Karpas-422 (cell line): ENCODE measurements at regions not wholly inside any gene's neighbourhood (a gene's known extent, or its start where the extent isn't known, plus 50 kb on each side); places are given as distances from the start of the nearest gene placed in this dataset.

Source experiments
- DNase-seq: peaks from one replicate; pipeline ENCODE4 v3.0.0-alpha.2; 2015
- H2AFZ ChIP-seq: fragments of 200-600 bp; sonication (generic); 2 replicates; pipeline ENCODE4 v1.6.1; 2014; ENCODE audit warnings: antibody characterized with exemption, low read length, mixed read lengths
- H3K27ac ChIP-seq: fragments of 200-600 bp; sonication (generic); 2 replicates; pipeline ENCODE4 v1.5.1; 2014; ENCODE audit warnings: mild to moderate bottlenecking, low read length, moderate library complexity
- H3K27me3 ChIP-seq: fragments of 200-600 bp; sonication (generic); 2 replicates; pipeline ENCODE4 v1.6.1; 2014; ENCODE audit warnings: low read length, mixed read lengths
- H3K36me3 ChIP-seq: fragments of 200-600 bp; sonication (generic); 2 replicates; pipeline ENCODE4 v1.6.1; 2014; ENCODE audit warnings: low read length, mixed read lengths; ENCODE audit not compliant: insufficient read depth
- H3K4me1 ChIP-seq: fragments of 200-600 bp; sonication (generic); 2 replicates; pipeline ENCODE4 v1.6.1; 2014; ENCODE audit warnings: mild to moderate bottlenecking, low read length, mixed read lengths
- H3K4me2 ChIP-seq: fragments of 200-600 bp; sonication (generic); 2 replicates; pipeline ENCODE4 v1.6.1; 2014; ENCODE audit warnings: low read length, low read depth, mild to moderate bottlenecking; ENCODE audit not compliant: poor library complexity, severe bottlenecking
- H3K4me3 ChIP-seq: fragments of 200-600 bp; sonication (generic); 2 replicates; pipeline ENCODE4 v1.5.1; 2014; ENCODE audit warnings: mild to moderate bottlenecking, antibody characterized with exemption, low read length, mixed read lengths
- H3K79me2 ChIP-seq: fragments of 200-600 bp; sonication (generic); 2 replicates; pipeline ENCODE4 v1.6.1; 2014; ENCODE audit warnings: mild to moderate bottlenecking, low read length, mixed read lengths
- H3K9ac ChIP-seq: fragments of 200-600 bp; sonication (generic); 2 replicates; pipeline ENCODE4 v1.6.0; 2014; ENCODE audit warnings: low read length
- H3K9me2 ChIP-seq: fragments of 200-600 bp; sonication (generic), shearing (Covaris generic); replicated peaks from 2 replicates; pipeline ENCODE4 v1.6.0; 2014; ENCODE audit warnings: mild to moderate bottlenecking, low read length, moderate library complexity; ENCODE audit not compliant: insufficient read depth
- H3K9me3 ChIP-seq: fragments of 300-700, 200-600 bp; sonication (generic); 2 replicates; pipeline ENCODE4 v1.6.1; 2014; ENCODE audit warnings: low read length, mixed read lengths
- H4K20me1 ChIP-seq: fragments of 200-600 bp; sonication (generic); 2 replicates; pipeline ENCODE4 v1.6.1; 2014; ENCODE audit warnings: mild to moderate bottlenecking, antibody characterized with exemption, low read length, low read depth; ENCODE audit not compliant: insufficient read depth

DNA sequence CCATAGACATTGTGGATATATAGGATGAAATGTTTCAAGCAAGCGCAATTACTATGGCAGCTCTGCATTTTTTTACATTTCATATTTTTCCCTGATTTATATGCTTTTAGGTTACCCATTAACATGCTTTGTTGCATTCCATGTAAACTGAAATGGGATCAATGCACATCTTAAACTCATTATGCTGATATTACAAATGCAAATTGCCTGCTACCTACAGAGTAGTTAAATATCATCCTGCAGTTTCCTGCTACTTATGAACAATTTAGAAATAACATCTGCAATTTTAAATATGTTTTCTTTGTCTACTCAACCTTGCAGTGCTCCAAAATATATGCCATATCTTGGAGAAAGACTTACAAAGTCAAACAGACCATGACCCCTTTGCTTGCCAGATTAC, 526.9 kb upstream of the NECTIN3 start:
- Histone ChIP-seq H3K9me2 (no peaks in the 10 kb centered on the region; the same call in 1 of the 2 replicates), H3K27me3 (no peaks in the 10 kb centered on the region), H3K9me3 (peaks cover 10% of the 10 kb centered on the region), H3K4me3 (no peak overlapping the region), H3K4me1 (no peaks in the 10 kb centered on the region), H3K27ac (no peak overlapping the region), H4K20me1 (no peaks in the 10 kb centered on the region), H2AFZ (no peak overlapping the region), H3K79me2 (no peaks in the 10 kb centered on the region), H3K36me3 (no peaks in the 10 kb centered on the region), H3K9ac (no peak overlapping the region), H3K4me2 (no peak overlapping the region)
- no peak for DNase-seq

- no peaks in the 10 kb centered on the region for H3K4me1 ChIP-seq
- H3K27me3 ChIP-seq: no peaks in the 10 kb centered on the region
- H3K4me3 ChIP-seq: no peak overlapping the region
- no peak overlapping the region for H3K4me2 ChIP-seq
- H3K9me3 ChIP-seq: peaks cover 30% of the 10 kb centered on the region
- H3K36me3 ChIP-seq: no peaks in the 10 kb centered on the region
- no peak for DNase-seq
- no peaks in the 10 kb centered on the region for H3K9me2 ChIP-seq
- H3K79me2 ChIP-seq: no peaks in the 10 kb centered on the region
- no peaks in the 10 kb centered on the region for H4K20me1 ChIP-seq
- H3K9ac ChIP-seq: no peak overlapping the region
- no peak overlapping the region for H2AFZ ChIP-seq
- H3K27ac ChIP-seq: no peak overlapping the region
Observed at GRCh38 chr3:110550511-110550910, 521.1 kb upstream of the NECTIN3 start.

GRCh38 chr3:110562621-110563020, 509.0 kb upstream of the NECTIN3 start:
- Histone ChIP-seq H3K9me2 (no peaks in the 10 kb centered on the region), H3K27ac (no peak overlapping the region), H3K36me3 (no peaks in the 10 kb centered on the region), H2AFZ (no peak overlapping the region), H3K9ac (no peak overlapping the region), H4K20me1 (no peaks in the 10 kb centered on the region), H3K4me2 (no peak overlapping the region), H3K4me1 (no peaks in the 10 kb centered on the region), H3K27me3 (no peaks in the 10 kb centered on the region), H3K9me3 (peaks cover 23% of the 10 kb centered on the region), H3K79me2 (no peaks in the 10 kb centered on the region), H3K4me3 (no peak overlapping the region)
- DNase-seq: no peak

DNA sequence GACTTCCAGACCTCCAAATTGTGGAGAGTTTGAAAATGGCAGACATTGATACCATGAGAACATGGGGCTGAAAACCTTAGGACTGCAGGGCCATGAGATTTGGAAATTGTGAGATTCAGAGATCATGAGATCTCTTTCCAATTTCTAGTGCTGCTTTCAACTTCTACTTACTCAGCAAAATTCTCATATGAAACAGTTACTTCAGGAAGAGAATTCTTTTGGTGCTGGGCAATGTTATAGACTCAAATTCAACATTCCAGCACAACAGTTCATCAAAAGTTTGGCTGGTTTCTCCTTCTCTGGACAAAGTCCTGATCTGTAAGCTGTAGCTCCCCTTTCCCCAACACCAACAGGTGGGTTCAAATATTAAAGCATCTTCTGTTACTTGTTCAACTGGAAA, 506.9 kb upstream of the NECTIN3 start:
- Histone ChIP-seq H3K27me3 (no peaks in the 10 kb centered on the region), H3K9me3 (peaks cover 18% of the 10 kb centered on the region), H3K27ac (no peak overlapping the region), H3K4me1 (no peaks in the 10 kb centered on the region), H3K9ac (no peak overlapping the region), H2AFZ (no peak overlapping the region), H4K20me1 (no peaks in the 10 kb centered on the region), H3K9me2 (no peaks in the 10 kb centered on the region), H3K36me3 (no peaks in the 10 kb centered on the region), H3K4me2 (no peak overlapping the region), H3K4me3 (no peak overlapping the region), H3K79me2 (no peaks in the 10 kb centered on the region)
- no peak for DNase-seq

DNA sequence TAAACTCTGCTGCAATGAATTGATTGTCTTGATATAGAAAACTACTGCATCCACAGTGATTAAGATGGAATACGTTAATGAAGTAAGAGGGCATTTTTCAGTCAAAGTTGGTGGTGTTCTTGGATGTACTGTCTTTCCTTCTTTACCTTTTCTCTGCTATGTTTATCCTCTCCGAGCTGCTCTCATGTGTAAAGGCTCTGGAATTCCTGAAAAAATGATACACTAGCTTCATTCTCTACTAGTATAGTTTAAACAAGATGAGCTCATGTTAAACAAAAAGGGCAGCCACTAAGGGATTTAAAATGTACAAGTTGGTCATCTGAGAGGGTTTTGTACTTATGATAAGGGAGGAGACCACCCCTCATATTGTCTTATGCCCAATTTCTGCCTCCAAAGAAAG, 504.6 kb upstream of the NECTIN3 start:
- Histone ChIP-seq H4K20me1 (no peaks in the 10 kb centered on the region), H3K4me1 (no peaks in the 10 kb centered on the region), H3K4me2 (no peak overlapping the region), H3K4me3 (no peak overlapping the region), H3K9me2 (no peaks in the 10 kb centered on the region), H2AFZ (no peak overlapping the region), H3K79me2 (no peaks in the 10 kb centered on the region), H3K36me3 (no peaks in the 10 kb centered on the region), H3K27ac (no peak overlapping the region), H3K27me3 (no peaks in the 10 kb centered on the region), H3K9ac (no peak overlapping the region), H3K9me3 (peaks cover 21% of the 10 kb centered on the region)
- DNase-seq: no peak

GRCh38 chr3:110568246-110568645, 503.4 kb upstream of the NECTIN3 start:
- Histone ChIP-seq H3K9me3 (peaks cover 18% of the 10 kb centered on the region; the same call in 1 of the 2 replicates), H3K27me3 (no peaks in the 10 kb centered on the region), H3K36me3 (no peaks in the 10 kb centered on the region), H3K4me2 (no peak overlapping the region), H2AFZ (no peak overlapping the region), H3K4me1 (no peaks in the 10 kb centered on the region), H3K9me2 (no peaks in the 10 kb centered on the region), H3K79me2 (no peaks in the 10 kb centered on the region), H4K20me1 (no peaks in the 10 kb centered on the region), H3K4me3 (no peak overlapping the region), H3K9ac (no peak overlapping the region), H3K27ac (no peak overlapping the region)
- no peak for DNase-seq

- DNase-seq: no peak
- Histone ChIP-seq H3K4me3 (no peak overlapping the region), H3K9ac (no peak overlapping the region), H3K27ac (no peak overlapping the region), H3K27me3 (no peaks in the 10 kb centered on the region), H3K4me2 (no peak overlapping the region), H3K9me2 (no peaks in the 10 kb centered on the region), H3K79me2 (no peaks in the 10 kb centered on the region), H3K4me1 (no peaks in the 10 kb centered on the region), H2AFZ (no peak overlapping the region), H3K9me3 (peaks cover 18% of the 10 kb centered on the region; the same call in 1 of the 2 replicates), H4K20me1 (no peaks in the 10 kb centered on the region), H3K36me3 (no peaks in the 10 kb centered on the region)
Observed at GRCh38 chr3:110569073-110569472, 502.5 kb upstream of the NECTIN3 start.

DNA sequence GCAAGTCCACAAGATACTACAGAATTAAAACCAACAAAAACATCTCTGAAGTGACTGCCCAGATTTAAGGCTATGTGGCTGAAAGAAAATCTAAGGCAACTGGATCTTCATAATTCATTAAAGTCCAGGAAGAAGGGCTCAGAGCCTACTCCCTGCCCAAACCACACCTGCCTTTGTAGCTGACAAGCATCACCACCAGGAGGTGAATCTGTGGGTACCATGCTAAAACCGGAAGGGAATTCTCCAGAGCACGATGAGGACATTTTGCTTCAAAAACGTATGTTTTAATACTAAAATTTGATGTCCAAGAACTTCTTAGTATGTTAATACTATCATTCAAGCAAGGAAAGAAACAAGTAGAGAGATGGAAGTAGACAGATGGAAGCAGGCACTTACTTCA, 495.9 kb upstream of the NECTIN3 start:
- Histone ChIP-seq H3K79me2 (no peaks in the 10 kb centered on the region), H3K36me3 (no peaks in the 10 kb centered on the region), H3K4me2 (no peak overlapping the region), H4K20me1 (no peaks in the 10 kb centered on the region), H3K27me3 (no peaks in the 10 kb centered on the region), H3K9me2 (no peaks in the 10 kb centered on the region), H2AFZ (no peak overlapping the region), H3K9ac (no peak overlapping the region), H3K4me3 (no peak overlapping the region), H3K9me3 (peaks cover 11% of the 10 kb centered on the region), H3K4me1 (no peaks in the 10 kb centered on the region), H3K27ac (no peak overlapping the region)
- DNase-seq: peak; percentile 40

GRCh38 chr3:110576960-110577359, 494.7 kb upstream of the NECTIN3 start:
- Histone ChIP-seq H3K4me2 (no peak overlapping the region), H3K9me2 (no peaks in the 10 kb centered on the region), H3K4me3 (no peak overlapping the region), H3K27ac (no peak overlapping the region), H3K36me3 (no peaks in the 10 kb centered on the region), H3K9me3 (peaks cover 9% of the 10 kb centered on the region), H3K79me2 (no peaks in the 10 kb centered on the region), H3K9ac (no peak overlapping the region), H3K4me1 (no peaks in the 10 kb centered on the region), H4K20me1 (no peaks in the 10 kb centered on the region), H2AFZ (no peak overlapping the region), H3K27me3 (no peaks in the 10 kb centered on the region)
- DNase-seq: no peak
